NT2/D1 (cell line): ENCODE measurements at regions not wholly inside any gene's neighbourhood (a gene's known extent, or its start where the extent isn't known, plus 50 kb on each side); places are given as distances from the start of the nearest gene placed in this dataset.

Experiments
- SUZ12 ChIP-seq: IDR thresholded peaks from 2 replicates; pipeline ENCODE4 v1.6.1; 2011; ENCODE audit not compliant: insufficient read length, insufficient read depth; ENCODE audit errors: extremely low read depth
- YY1 ChIP-seq: IDR thresholded peaks from 2 replicates; pipeline ENCODE4 v1.6.1; 2011; ENCODE audit not compliant: insufficient read length, insufficient read depth
- ZNF274 ChIP-seq: IDR thresholded peaks from 2 replicates; pipeline ENCODE4 v1.6.1; 2011; ENCODE audit warnings: mild to moderate bottlenecking, low read depth, low read length

DNA sequence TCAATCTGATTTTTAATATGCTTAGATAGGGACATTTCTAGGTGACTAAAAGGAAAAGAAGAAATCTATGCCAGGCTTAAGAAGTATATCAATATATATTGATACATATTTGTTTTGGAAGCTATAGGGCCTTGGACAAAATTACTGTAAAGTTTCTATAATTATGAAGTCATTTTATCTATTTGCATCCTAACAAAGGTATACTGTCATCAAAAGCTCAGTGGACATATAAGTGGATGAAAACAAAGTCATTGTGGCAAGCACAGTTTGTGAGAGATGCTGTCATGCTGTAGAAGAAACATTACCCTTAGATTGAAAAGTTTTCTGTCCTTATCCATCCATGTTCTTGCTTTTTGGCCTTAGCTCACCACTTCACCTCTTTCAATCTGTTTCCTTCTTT, 140.3 kb upstream of the SPEF2 start:
- no peak for TF ChIP-seq ZNF274
- TF ChIP-seq YY1: no peak
- no peak for TF ChIP-seq SUZ12
